OCI-LY7 (cell line): ENCODE measurements at regions not wholly inside any gene's neighbourhood (a gene's known extent, or its start where the extent isn't known, plus 50 kb on each side); places are given as distances from the start of the nearest gene placed in this dataset.

Experiments
- BruUV-seq: library from RNA; stranded (reverse); fragments of 400-500 nt; replicated peaks from 2 replicates; lab custom pipeline; 2021; lab: Mats Ljungman, UMichigan
- CTCF ChIA-PET: fragments of 300-600 bp; sonication (Branson Sonifier 250); formaldehyde crosslinking; loops from one replicate; lab custom pipeline; 2022; ENCODE audit warnings: antibody characterized with exemption; ENCODE audit not compliant: unreplicated experiment; lab: Charles Lee
- POLR2A ChIA-PET: fragments of 300-600 bp; sonication (Branson Sonifier 250); formaldehyde crosslinking; loops from one replicate; lab custom pipeline; 2022; ENCODE audit warnings: antibody characterized with exemption; lab: Charles Lee
- DNase-seq: peaks from one replicate; pipeline ENCODE4 v3.0.0-alpha.2; 2015; ENCODE audit warnings: low spot score
- H2AFZ ChIP-seq: fragments of 200-600 bp; sonication (generic), shearing (Covaris generic); 2 replicates; pipeline ENCODE4 v1.6.1; 2014; ENCODE audit warnings: mild to moderate bottlenecking, antibody characterized with exemption, low read length, moderate library complexity
- H3K27ac ChIP-seq: fragments of 200-600 bp; sonication (generic); 2 replicates; pipeline ENCODE4 v1.5.1; 2014; ENCODE audit warnings: mixed run types, low read depth, mild to moderate bottlenecking, moderate library complexity, low read length, inconsistent platforms; ENCODE audit not compliant: poor library complexity, severe bottlenecking
- H3K36me3 ChIP-seq: fragments of 200-600 bp; sonication (generic); 2 replicates; pipeline ENCODE4 v1.6.1; 2014; ENCODE audit warnings: mild to moderate bottlenecking, antibody characterized with exemption, low read length, moderate library complexity, mixed read lengths; ENCODE audit not compliant: insufficient read depth
- H3K4me1 ChIP-seq: fragments of 200-600 bp; sonication (generic); 2 replicates; pipeline ENCODE4 v1.5.1; 2014; ENCODE audit warnings: mild to moderate bottlenecking, low read length; ENCODE audit not compliant: insufficient read depth, poor library complexity, severe bottlenecking
- H3K4me2 ChIP-seq: fragments of 200-600 bp; sonication (generic); 2 replicates; pipeline ENCODE4 v1.6.1; 2014; ENCODE audit warnings: mild to moderate bottlenecking, low read length
- H3K4me3 ChIP-seq: fragments of 200-600 bp; sonication (generic); 2 replicates; pipeline ENCODE4 v1.5.1; 2014; ENCODE audit warnings: mild to moderate bottlenecking, low read depth, low read length; ENCODE audit not compliant: poor library complexity, severe bottlenecking
- H3K79me2 ChIP-seq: fragments of 200-600 bp; sonication (generic); 2 replicates; pipeline ENCODE4 v1.6.1; 2016; ENCODE audit warnings: low read depth, mild to moderate bottlenecking, low read length, moderate library complexity, mixed read lengths; ENCODE audit not compliant: insufficient read depth
- H3K9me2 ChIP-seq: fragments of 200-600 bp; sonication (generic); 2 replicates; pipeline ENCODE4 v1.6.1; 2016; ENCODE audit warnings: mild to moderate bottlenecking, low read length, mixed read lengths; ENCODE audit not compliant: insufficient read depth
- H3K9me3 ChIP-seq: fragments of 200-600 bp; sonication (generic); 2 replicates; pipeline ENCODE4 v1.6.1; 2014; ENCODE audit warnings: mild to moderate bottlenecking, mixed run types, low read length, mixed read lengths
- H4K20me1 ChIP-seq: fragments of 200-600 bp; sonication (generic); 2 replicates; pipeline ENCODE4 v1.6.1; 2014; ENCODE audit warnings: mild to moderate bottlenecking, antibody characterized with exemption, low read length, moderate library complexity, mixed read lengths; ENCODE audit not compliant: insufficient read depth
- EZH2phosphoT487 ChIP-seq: fragments of 200-600 bp; sonication (generic); IDR thresholded peaks from 2 replicates; pipeline ENCODE4 v1.6.1; 2018; ENCODE audit warnings: low read depth, borderline replicate concordance, mild to moderate bottlenecking, mixed run types, antibody characterized with exemption, low read length, moderate library complexity, mixed read lengths
- intact Hi-C: fragments of 100-400 bp; cut with micrococcal nuclease; formaldehyde crosslinking; loops from one replicate; pipeline ENCODE4 v1.10.0; 2022; ENCODE audit not compliant: unreplicated experiment
- TF ChIP-seq, protein P1 (sequence below): fragments of 200-600 bp; sonication (generic); conservative IDR thresholded peaks from 2 replicates; pipeline ENCODE4 v1.5.1; 2014; ENCODE audit warnings: mild to moderate bottlenecking, antibody characterized with exemption, low read length, moderate library complexity, mixed read lengths

DNA sequence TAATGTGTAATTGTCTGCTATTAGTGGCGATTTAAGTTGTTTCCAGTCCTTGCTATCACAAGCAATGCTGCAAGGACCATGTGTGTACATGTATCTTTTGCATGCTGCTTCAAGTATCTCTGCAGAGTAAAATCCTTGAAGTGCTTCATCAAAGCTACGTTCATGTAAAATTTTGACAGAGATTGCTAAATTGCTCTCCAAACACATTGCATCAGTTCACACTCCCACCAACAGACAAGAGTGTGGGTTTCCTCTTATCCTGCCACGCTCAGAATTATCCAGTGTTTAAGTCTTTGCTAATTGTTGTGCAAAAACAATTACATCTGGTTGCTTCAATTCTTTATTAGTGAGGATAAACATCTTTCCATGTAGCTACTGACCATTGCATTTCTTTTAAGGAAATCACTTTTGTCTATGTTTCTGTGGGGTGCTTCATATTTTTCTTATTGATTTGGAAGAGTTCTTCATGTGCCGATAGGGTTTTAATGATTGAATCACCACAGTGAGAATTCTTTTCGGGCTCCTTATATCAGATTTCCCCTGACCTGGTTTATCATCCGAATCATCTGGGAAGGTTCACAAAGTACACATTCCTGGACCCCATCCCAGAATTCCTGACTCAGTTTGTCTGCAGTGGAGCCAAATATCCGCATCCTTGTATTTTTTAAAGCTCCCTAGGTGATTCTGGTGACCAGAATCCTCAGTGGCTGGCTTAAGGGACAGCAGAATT is 56.3 kb upstream of the GALNT2 start:
- BruUV-seq, result no TSS peak
- no peaks in the 10 kb centered on the region for H3K4me1 ChIP-seq
- CTCF ChIA-PET, result no interaction called here
- H3K9me3 ChIP-seq, result no peaks in the 10 kb centered on the region
- no peaks in the 10 kb centered on the region for H3K79me2 ChIP-seq
- intact Hi-C loops, result no loop called here
- no peak overlapping the region for H3K4me2 ChIP-seq
- DNase-seq, result no peak
- POLR2A ChIA-PET, result interaction anchor here (0.6 kb wide), 1 partner anchor 880 kb away, joined by 4 read pairs; no protein-coding TSS in a partner anchor
- H3K36me3 ChIP-seq, result no peaks in the 10 kb centered on the region
- H3K4me3 ChIP-seq, result no peak overlapping the region
- H3K27ac ChIP-seq, result no peak overlapping the region
- H4K20me1 ChIP-seq, result no peaks in the 10 kb centered on the region
- TF ChIP-seq EZH2phosphoT487, result no peak
- TF ChIP-seq, protein P1, sequence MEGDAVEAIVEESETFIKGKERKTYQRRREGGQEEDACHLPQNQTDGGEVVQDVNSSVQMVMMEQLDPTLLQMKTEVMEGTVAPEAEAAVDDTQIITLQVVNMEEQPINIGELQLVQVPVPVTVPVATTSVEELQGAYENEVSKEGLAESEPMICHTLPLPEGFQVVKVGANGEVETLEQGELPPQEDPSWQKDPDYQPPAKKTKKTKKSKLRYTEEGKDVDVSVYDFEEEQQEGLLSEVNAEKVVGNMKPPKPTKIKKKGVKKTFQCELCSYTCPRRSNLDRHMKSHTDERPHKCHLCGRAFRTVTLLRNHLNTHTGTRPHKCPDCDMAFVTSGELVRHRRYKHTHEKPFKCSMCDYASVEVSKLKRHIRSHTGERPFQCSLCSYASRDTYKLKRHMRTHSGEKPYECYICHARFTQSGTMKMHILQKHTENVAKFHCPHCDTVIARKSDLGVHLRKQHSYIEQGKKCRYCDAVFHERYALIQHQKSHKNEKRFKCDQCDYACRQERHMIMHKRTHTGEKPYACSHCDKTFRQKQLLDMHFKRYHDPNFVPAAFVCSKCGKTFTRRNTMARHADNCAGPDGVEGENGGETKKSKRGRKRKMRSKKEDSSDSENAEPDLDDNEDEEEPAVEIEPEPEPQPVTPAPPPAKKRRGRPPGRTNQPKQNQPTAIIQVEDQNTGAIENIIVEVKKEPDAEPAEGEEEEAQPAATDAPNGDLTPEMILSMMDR, result no peak
- no peaks in the 10 kb centered on the region for H3K9me2 ChIP-seq
- no peak overlapping the region; the same call in 1 of the 2 replicates for H2AFZ ChIP-seq

DNA sequence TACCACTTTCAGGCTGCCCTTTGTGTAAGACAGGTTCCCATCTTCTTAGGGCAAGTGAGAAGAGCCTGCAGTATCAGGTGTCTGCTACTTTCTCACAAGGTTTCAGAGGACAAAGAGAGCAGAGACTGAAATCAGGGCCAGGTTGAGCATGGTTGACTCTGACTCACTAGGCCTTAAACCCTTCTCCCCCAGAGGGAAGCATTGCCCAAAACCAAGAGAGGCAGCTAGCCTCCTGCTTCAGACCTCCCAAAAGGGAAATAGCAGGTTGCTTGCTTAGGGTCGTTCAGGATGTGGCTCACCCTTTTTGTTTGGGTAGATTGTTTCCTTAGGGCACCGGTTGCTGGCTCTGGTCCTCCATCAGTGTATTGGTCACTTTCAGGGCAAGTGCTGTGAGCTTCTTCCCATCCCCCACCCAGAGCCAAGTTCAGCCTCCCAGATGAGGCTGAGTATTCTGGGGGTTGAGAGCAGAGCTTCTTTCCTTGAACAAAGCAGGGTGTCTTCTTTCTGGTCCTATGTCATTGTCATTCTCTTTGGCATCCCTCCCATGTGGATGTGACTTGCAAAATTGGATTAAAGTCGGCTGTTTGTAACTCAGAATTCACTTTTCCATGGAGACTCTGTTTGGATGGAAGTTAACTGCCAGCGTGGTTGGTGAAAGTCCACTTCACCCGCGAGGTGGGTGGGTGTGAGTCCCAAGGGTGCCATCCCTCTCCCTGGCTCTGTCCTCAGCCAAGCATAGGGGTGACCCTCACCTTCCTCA is 55.5 kb upstream of the GALNT2 start:
- intact Hi-C loops, result no loop called here
- Histone ChIP-seq H3K36me3 (no peaks in the 10 kb centered on the region), H2AFZ (no peak overlapping the region), H3K4me1 (no peaks in the 10 kb centered on the region), H3K27ac (no peak overlapping the region), H3K9me3 (no peaks in the 10 kb centered on the region), H3K4me2 (no peak overlapping the region), H3K79me2 (no peaks in the 10 kb centered on the region), H3K9me2 (no peaks in the 10 kb centered on the region), H3K4me3 (no peak overlapping the region), H4K20me1 (no peaks in the 10 kb centered on the region)
- ChIA-PET CTCF (no interaction called here), POLR2A (interaction anchor here (0.6 to 1.1 kb wide), 2 partner anchors 99 to 879 kb away, joined by 3 to 4 read pairs; no protein-coding TSS in a partner anchor)
- TF ChIP-seq EZH2phosphoT487, result no peak
- TF ChIP-seq, protein P1, result no peak
- BruUV-seq, result no TSS peak
- DNase-seq, result no peak

DNA sequence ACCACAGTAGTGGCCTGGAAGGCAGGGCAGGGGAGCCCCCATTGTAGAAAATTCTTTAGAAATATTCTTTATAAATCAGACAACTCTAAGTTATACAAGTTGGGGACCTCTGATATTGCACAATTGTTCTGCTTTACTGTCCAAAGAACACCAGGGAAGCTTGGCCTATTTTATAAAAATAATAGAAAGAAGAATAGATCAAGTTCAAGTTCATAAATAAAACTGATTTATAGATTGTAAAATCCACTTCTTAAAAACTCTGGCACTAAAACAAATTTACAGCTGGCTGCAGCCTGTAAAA is 55.0 kb upstream of the GALNT2 start:
- CTCF ChIA-PET, result no interaction called here
- Histone ChIP-seq H3K4me2 (no peak overlapping the region), H3K4me1 (no peaks in the 10 kb centered on the region), H3K36me3 (no peaks in the 10 kb centered on the region), H2AFZ (no peak overlapping the region), H3K79me2 (no peaks in the 10 kb centered on the region), H3K9me3 (no peaks in the 10 kb centered on the region), H3K9me2 (no peaks in the 10 kb centered on the region), H3K27ac (no peak overlapping the region), H4K20me1 (no peaks in the 10 kb centered on the region), H3K4me3 (no peak overlapping the region)
- DNase-seq, result no peak
- intact Hi-C loops, result no loop called here
- BruUV-seq, result no TSS peak
- TF ChIP-seq EZH2phosphoT487, result no peak
- TF ChIP-seq, protein P1, result no peak
- POLR2A ChIA-PET, result interaction anchor here (1.1 kb wide), 1 partner anchor 98 kb away, joined by 3 read pairs; no protein-coding TSS in a partner anchor
